Keratinocyte (primary cell): ENCODE measurements at regions not wholly inside any gene's neighbourhood (a gene's known extent, or its start where the extent isn't known, plus 50 kb on each side); places are given as distances from the start of the nearest gene placed in this dataset.

Experiments used
- CTCF ChIP-seq, 3 experiments: IDR thresholded peaks in 1 of 3; conservative IDR thresholded peaks in 1 of 3; optimal IDR thresholded peaks in 1 of 3; 2 replicates in 2 of 3; 3 replicates in 1 of 3; pipeline versions ENCODE3 to v1.5.1; 2011; ENCODE audit warnings: low read length in 3 of 3, mild to moderate bottlenecking in 3 of 3, moderate library complexity in 2 of 3, control low read depth in 1 of 3, inconsistent platforms in 1 of 3; ENCODE audit not compliant: insufficient read depth in 2 of 3; ENCODE audit errors: extremely low read depth in 1 of 3
- EZH2 ChIP-seq: IDR thresholded peaks from one replicate; pipeline ENCODE4 v1.6.1; 2012; ENCODE audit warnings: inconsistent platforms, mild to moderate bottlenecking, low read length, moderate library complexity

GRCh38 chr2:103847276-103847675 is 1006.6 kb upstream of the POU3F3 start:
- no peak for TF ChIP-seq CTCF (optimal IDR thresholded peaks at IDR 0.05 in 1 of 3, IDR thresholded peaks at IDR 0.05 in 1 of 3, conservative IDR thresholded peaks at IDR 0.05 in 1 of 3; ENCODE audit: extremely low read depth in 1 of 3, insufficient read depth in 2 of 3, low read length in 3 of 3)
- TF ChIP-seq EZH2 = no peak
